H1 (cell line): ENCODE measurements at regions not wholly inside any gene's neighbourhood (a gene's known extent, or its start where the extent isn't known, plus 50 kb on each side); places are given as distances from the start of the nearest gene placed in this dataset.

ENCODE experiments used
- CHD7 ChIP-seq: fragments of 300-600 bp; sonication (generic); IDR thresholded peaks from 2 replicates; pipeline ENCODE4 v1.7.1; 2012; ENCODE audit warnings: low read length, moderate library complexity, mild to moderate bottlenecking, inconsistent platforms; ENCODE audit not compliant: insufficient replicate concordance
- CREB1 ChIP-seq: IDR thresholded peaks from 2 replicates; pipeline ENCODE4 v1.6.1; 2012; ENCODE audit warnings: inconsistent platforms
- GABPA ChIP-seq: IDR thresholded peaks from 2 replicates; pipeline ENCODE4 v1.6.1; 2011; ENCODE audit warnings: mild to moderate bottlenecking, low read length, moderate library complexity, borderline replicate concordance; ENCODE audit not compliant: insufficient read depth
- TF ChIP-seq, protein P1 (sequence below): IDR thresholded peaks from 2 replicates; pipeline ENCODE4 v1.6.1; 2012; ENCODE audit warnings: inconsistent platforms

DNA sequence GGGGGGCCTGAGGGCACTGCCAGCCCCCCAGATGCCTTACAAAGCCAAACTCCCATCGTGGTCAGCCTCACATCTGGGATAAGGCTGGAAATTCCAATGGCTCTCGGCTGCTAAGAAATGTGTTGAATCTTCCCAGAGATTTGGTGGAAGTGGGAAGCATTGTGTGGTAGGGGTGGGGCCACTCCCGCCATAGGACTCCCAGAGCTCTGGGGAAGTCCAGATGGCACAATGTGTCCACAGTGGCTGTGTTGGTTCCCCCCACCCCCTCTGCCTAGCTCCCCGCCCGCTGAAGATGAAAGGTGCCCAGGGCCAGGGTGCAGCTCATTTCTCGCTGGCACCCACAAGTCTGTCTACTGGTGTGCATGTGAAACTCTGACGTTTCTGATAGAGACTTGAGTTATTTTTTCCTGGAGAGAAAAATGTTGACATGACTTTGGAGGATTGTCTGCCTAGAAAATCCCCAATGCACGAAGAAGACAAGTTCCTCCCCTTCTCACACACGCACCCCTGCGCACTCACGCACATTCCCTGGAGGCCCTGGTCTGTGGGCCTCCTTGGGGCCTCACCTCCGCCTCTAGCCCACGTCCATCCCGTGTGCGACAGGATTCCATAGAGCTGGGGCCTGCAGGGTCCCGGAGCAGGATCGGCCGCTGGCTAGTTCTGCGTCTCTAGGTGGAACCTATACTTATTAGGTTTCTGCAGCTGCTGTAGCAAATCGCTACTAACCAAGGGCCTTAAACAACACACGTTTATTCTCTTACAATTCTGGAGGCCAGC, 199.1 kb downstream of the ZFP36L2 start (continued):
- TF ChIP-seq CHD7 (no peak), CREB1 (no peak), GABPA (no peak)
- TF ChIP-seq, protein P1, sequence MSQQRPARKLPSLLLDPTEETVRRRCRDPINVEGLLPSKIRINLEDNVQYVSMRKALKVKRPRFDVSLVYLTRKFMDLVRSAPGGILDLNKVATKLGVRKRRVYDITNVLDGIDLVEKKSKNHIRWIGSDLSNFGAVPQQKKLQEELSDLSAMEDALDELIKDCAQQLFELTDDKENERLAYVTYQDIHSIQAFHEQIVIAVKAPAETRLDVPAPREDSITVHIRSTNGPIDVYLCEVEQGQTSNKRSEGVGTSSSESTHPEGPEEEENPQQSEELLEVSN, result no peak
